ENCODE measurements at regions not wholly inside any gene's neighbourhood (a gene's known extent, or its start where the extent isn't known, plus 50 kb on each side); places are given as distances from the start of the nearest gene placed in this dataset.

GRCh38 chr19:33957804-33958203 is 161.1 kb downstream of the KCTD15 start:
- Histone ChIP-seq H3K9ac (no peak overlapping the region), H3K27ac (no peak overlapping the region), H3K4me1 (no peaks in the 10 kb centered on the region), H4K20me1 (no peaks in the 10 kb centered on the region), H3K27me3 (no peaks in the 10 kb centered on the region), H3K9me3 (no peaks in the 10 kb centered on the region), H3K4me2 (no peak overlapping the region), H3K4me3 (no peak overlapping the region), H3K36me3 (no peaks in the 10 kb centered on the region)
- no peak for TF ChIP-seq Cebpa-rat (IDR thresholded peaks at IDR 0.05)

GRCh38 chr19:33960566-33960965 is 163.9 kb downstream of the KCTD15 start:
- no peak overlapping the region for H3K4me3 ChIP-seq
- H3K9me3 ChIP-seq = no peaks in the 10 kb centered on the region
- H3K36me3 ChIP-seq = no peaks in the 10 kb centered on the region
- no peak overlapping the region for H3K9ac ChIP-seq
- no peak overlapping the region for H3K27ac ChIP-seq
- H3K4me2 ChIP-seq = no peak overlapping the region
- no peaks in the 10 kb centered on the region for H3K27me3 ChIP-seq
- TF ChIP-seq Cebpa-rat (IDR thresholded peaks at IDR 0.05) = no peak
- H4K20me1 ChIP-seq = no peaks in the 10 kb centered on the region
- H3K4me1 ChIP-seq = no peaks in the 10 kb centered on the region

- no peak overlapping the region for H3K4me3 ChIP-seq
- H3K36me3 ChIP-seq = no peaks in the 10 kb centered on the region
- H3K4me2 ChIP-seq = no peak overlapping the region
- no peak overlapping the region for H3K27ac ChIP-seq
- no peaks in the 10 kb centered on the region for H3K27me3 ChIP-seq
- peaks cover 6% of the 10 kb centered on the region for H3K9me3 ChIP-seq
- no peak for TF ChIP-seq Cebpa-rat (IDR thresholded peaks at IDR 0.05)
- H4K20me1 ChIP-seq = no peaks in the 10 kb centered on the region
- no peak overlapping the region for H3K9ac ChIP-seq
- no peaks in the 10 kb centered on the region for H3K4me1 ChIP-seq
Observed at GRCh38 chr19:33962161-33962560, 165.5 kb downstream of the KCTD15 start.

GRCh38 chr19:33963514-33963913 is 166.8 kb downstream of the KCTD15 start:
- Histone ChIP-seq H4K20me1 (no peaks in the 10 kb centered on the region), H3K27ac (no peak overlapping the region), H3K4me3 (no peak overlapping the region), H3K4me2 (no peak overlapping the region), H3K9me3 (peaks cover 6% of the 10 kb centered on the region), H3K27me3 (no peaks in the 10 kb centered on the region), H3K4me1 (no peaks in the 10 kb centered on the region), H3K9ac (no peak overlapping the region), H3K36me3 (no peaks in the 10 kb centered on the region)
- TF ChIP-seq Cebpa-rat (IDR thresholded peaks at IDR 0.05) = no peak

GRCh38 chr19:33971073-33971472 is 174.4 kb downstream of the KCTD15 start:
- Histone ChIP-seq H4K20me1 (no peaks in the 10 kb centered on the region), H3K9me3 (peaks cover 32% of the 10 kb centered on the region)

GRCh38 chr19:33977756-33978685 is 181.4 kb downstream of the KCTD15 start:
- Histone ChIP-seq H3K4me1 (no peaks in the 10 kb centered on the region), H3K9ac (no peak overlapping the region), H3K27me3 (no peaks in the 10 kb centered on the region), H3K27ac (no peak overlapping the region), H3K36me3 (no peaks in the 10 kb centered on the region), H3K4me3 (no peak overlapping the region), H3K4me2 (no peak overlapping the region), H3K9me3 (0 out of 2 replicates have a peak, but pooled peaks cover 6% of the 10 kb centered on the region), H4K20me1 (no peaks in the 10 kb centered on the region)
- no peak for TF ChIP-seq Cebpa-rat (IDR thresholded peaks at IDR 0.05)

More at GRCh38 chr19:33971073-33971472, 174.4 kb downstream of the KCTD15 start:
- Histone ChIP-seq H3K4me2 (no peak overlapping the region), H3K27ac (no peak overlapping the region), H3K9ac (no peak overlapping the region), H3K4me3 (no peak overlapping the region), H3K27me3 (no peaks in the 10 kb centered on the region), H3K4me1 (no peaks in the 10 kb centered on the region), H3K36me3 (no peaks in the 10 kb centered on the region)
- TF ChIP-seq Cebpa-rat (IDR thresholded peaks at IDR 0.05) = no peak

GRCh38 chr19:33982706-33983105 is 186.0 kb downstream of the KCTD15 start:
- H3K4me1 ChIP-seq = no peaks in the 10 kb centered on the region
- H3K9me3 ChIP-seq = peaks cover 19% of the 10 kb centered on the region
- TF ChIP-seq Cebpa-rat (IDR thresholded peaks at IDR 0.05) = no peak
- no peaks in the 10 kb centered on the region for H4K20me1 ChIP-seq
- H3K4me3 ChIP-seq = no peak overlapping the region
- no peaks in the 10 kb centered on the region for H3K27me3 ChIP-seq
- no peak overlapping the region for H3K4me2 ChIP-seq
- H3K36me3 ChIP-seq = no peaks in the 10 kb centered on the region
- H3K9ac ChIP-seq = no peak overlapping the region
- H3K27ac ChIP-seq = no peak overlapping the region

- no peak overlapping the region for H3K4me2 ChIP-seq
- no peaks in the 10 kb centered on the region for H3K4me1 ChIP-seq
- no peaks in the 10 kb centered on the region for H3K27me3 ChIP-seq
- no peak overlapping the region for H3K4me3 ChIP-seq
- H3K27ac ChIP-seq = no peak overlapping the region
- no peaks in the 10 kb centered on the region for H4K20me1 ChIP-seq
- H3K9ac ChIP-seq = no peak overlapping the region
- H3K36me3 ChIP-seq = no peaks in the 10 kb centered on the region
- H3K9me3 ChIP-seq = peaks cover 63% of the 10 kb centered on the region
- no peak for TF ChIP-seq Cebpa-rat (IDR thresholded peaks at IDR 0.05)
Observed at GRCh38 chr19:33988601-33989000, 183.7 kb upstream of the LSM14A start.

GRCh38 chr19:33997690-33998089 is 174.6 kb upstream of the LSM14A start:
- Histone ChIP-seq H3K4me1 (peaks cover 9% of the 10 kb centered on the region), H3K4me2 (no peak overlapping the region), H3K27me3 (no peaks in the 10 kb centered on the region), H3K9me3 (peaks cover 18% of the 10 kb centered on the region), H3K27ac (no peak overlapping the region), H4K20me1 (no peaks in the 10 kb centered on the region), H3K4me3 (no peak overlapping the region), H3K9ac (no peak overlapping the region), H3K36me3 (no peaks in the 10 kb centered on the region)
- TF ChIP-seq Cebpa-rat (IDR thresholded peaks at IDR 0.05) = no peak

GRCh38 chr19:33998302-33998701 is 174.0 kb upstream of the LSM14A start:
- H3K27me3 ChIP-seq = no peaks in the 10 kb centered on the region
- TF ChIP-seq Cebpa-rat (IDR thresholded peaks at IDR 0.05) = no peak
- peaks cover 14% of the 10 kb centered on the region for H3K9me3 ChIP-seq
- H3K9ac ChIP-seq = no peak overlapping the region
- no peaks in the 10 kb centered on the region for H3K36me3 ChIP-seq
- no peak overlapping the region for H3K4me3 ChIP-seq
- H3K4me2 ChIP-seq = no peak overlapping the region
- H4K20me1 ChIP-seq = no peaks in the 10 kb centered on the region
- no peak overlapping the region for H3K27ac ChIP-seq
- H3K4me1 ChIP-seq = peaks cover 15% of the 10 kb centered on the region

All from BLaER1 (cell line).